Transverse colon (tissue), 3 donors: ENCODE measurements at regions not wholly inside any gene's neighbourhood (a gene's known extent, or its start where the extent isn't known, plus 50 kb on each side); places are given as distances from the start of the nearest gene placed in this dataset.

Experiments used
- POLR2A ChIP-seq: fragments of 450-650 bp; IDR thresholded peaks from one replicate; pipeline ENCODE4 v1.6.1; 2016; ENCODE audit warnings: antibody characterized with exemption, mild to moderate bottlenecking, moderate library complexity
- POLR2AphosphoS5 ChIP-seq, 3 donors: sonication (generic); formaldehyde crosslinking; IDR thresholded peaks; one replicate each; pipeline ENCODE4 v1.6.1; 2016; ENCODE audit warnings: antibody characterized with exemption in 3 of 3

GRCh38 chr21:21614966-21615365, 616.8 kb downstream of the NCAM2 start:
- TF ChIP-seq POLR2AphosphoS5 (IDR thresholded peaks at IDR 0.05): no peak
- TF ChIP-seq POLR2A: no peak
